ENCODE measurements at regions not wholly inside any gene's neighbourhood (a gene's known extent, or its start where the extent isn't known, plus 50 kb on each side); places are given as distances from the start of the nearest gene placed in this dataset.

GRCh38 chr5:167488371-167488770, 803.1 kb upstream of the WWC1 start:
- DNase-seq (ENCODE audit: low read depth, low spot score) (no peak), FAIRE-seq (no peak)
- no peak for TF ChIP-seq MAX (IDR thresholded peaks at IDR 0.05; ENCODE audit: insufficient read depth, insufficient read length)
- TF ChIP-seq EZH2 (IDR thresholded peaks at IDR 0.05; ENCODE audit: borderline replicate concordance, low read depth, low read length, severe bottlenecking) = no peak
- no peak for TF ChIP-seq FOS (IDR thresholded peaks at IDR 0.05; ENCODE audit: borderline replicate concordance, insufficient read depth, low read length)
- no peak for TF ChIP-seq POLR2AphosphoS5 (IDR thresholded peaks at IDR 0.05; ENCODE audit: insufficient read depth, low read depth, low read length)
- no peak for TF ChIP-seq POLR2A (IDR thresholded peaks at IDR 0.05; ENCODE audit: low read depth, low read length)
- no peak for TF ChIP-seq CTCF (IDR thresholded peaks at IDR 0.05; ENCODE audit: extremely low read depth in 1 of 2, insufficient read depth in 1 of 2, low read depth in 1 of 2, low read length in 2 of 2)
- TF ChIP-seq MYC (IDR thresholded peaks at IDR 0.05; ENCODE audit: low read depth, low read length) = no peak
- no peak for TF ChIP-seq JUN (IDR thresholded peaks at IDR 0.05; ENCODE audit: borderline replicate concordance, insufficient read depth, insufficient read length, low read depth)
- TF ChIP-seq GATA2 (IDR thresholded peaks at IDR 0.05; ENCODE audit: insufficient read depth, insufficient read length, low read depth, low read length) = no peak
- Histone ChIP-seq H3K4me1 (ENCODE audit: control insufficient read depth, extremely low read depth, insufficient read depth, low read length) (no peaks in the 10 kb centered on the region), H3K27ac (ENCODE audit: insufficient read depth, low read depth, low read length) (no peak overlapping the region), H3K79me2 (ENCODE audit: control insufficient read depth, insufficient read depth, low read length) (no peaks in the 10 kb centered on the region), H3K9me1 (replicated peaks; ENCODE audit: control insufficient read depth, extremely low read depth, insufficient read depth, low read length) (no peaks in the 10 kb centered on the region), H3K27me3 (ENCODE audit: control insufficient read depth in 2 of 2, insufficient read depth in 2 of 2, low read length in 2 of 2) (no peaks in the 10 kb centered on the region), H2AFZ (ENCODE audit: low read depth, low read length) (no peak overlapping the region), H3K4me2 (ENCODE audit: insufficient read depth, low read length) (no peak overlapping the region), H4K20me1 (replicated peaks; ENCODE audit: control insufficient read depth, extremely low read depth, insufficient read depth, low read length) (no peaks in the 10 kb centered on the region), H3K4me3 (replicated peaks in 1 of 3; ENCODE audit: insufficient read depth in 1 of 3, low read depth in 1 of 3, low read length in 3 of 3) (no peak overlapping the region), H3K36me3 (ENCODE audit: control insufficient read depth in 2 of 2, extremely low read depth in 1 of 2, insufficient read depth in 2 of 2, low read length in 2 of 2) (no peaks in the 10 kb centered on the region), H3K9me3 (replicated peaks; ENCODE audit: control insufficient read depth, insufficient read depth, low read length) (no peaks in the 10 kb centered on the region), H3K9ac (replicated peaks; ENCODE audit: extremely low read depth, insufficient read depth, low read length) (no peak overlapping the region)
- BruUV-seq (replicated peaks) = no TSS peak
- intact Hi-C loops (cut with micrococcal nuclease) = no loop called here
- ChIA-PET POLR2A (no interaction called here), CTCF (no interaction called here)
- dilution Hi-C loops (cut with MboI; ENCODE audit: extremely low pct_ligation_motif_present, low sequenced_read_pairs) = no loop called here

Measured in endothelial cell of umbilical vein (primary cell).